GM06990 (cell line): ENCODE measurements at regions not wholly inside any gene's neighbourhood (a gene's known extent, or its start where the extent isn't known, plus 50 kb on each side); places are given as distances from the start of the nearest gene placed in this dataset.
"Not testable (repeated sequence)": the region's sequence is repeated elsewhere in the genome, so short reads cannot be mapped to it uniquely, and the experiment has no call there.

ENCODE experiments used
- DNase-seq: peaks from one replicate; pipeline ENCODE4 v3.0.0-alpha.2; 2011; ENCODE audit not compliant: insufficient read length; ENCODE audit errors: extremely low read depth
- H3K27me3 ChIP-seq: replicated peaks from 2 replicates; pipeline ENCODE4 v1.6.0; 2011; ENCODE audit warnings: low read length; ENCODE audit not compliant: control insufficient read depth, insufficient read depth
- H3K36me3 ChIP-seq: 2 replicates; pipeline ENCODE4 v1.5.1; 2011; ENCODE audit warnings: low read length; ENCODE audit not compliant: control insufficient read depth, insufficient read depth
- H3K4me3 ChIP-seq: replicated peaks from 2 replicates; pipeline ENCODE4 v1.5.1; 2011; ENCODE audit warnings: low read depth, mild to moderate bottlenecking, control low read depth, low read length
- CTCF ChIP-seq: IDR thresholded peaks from 2 replicates; pipeline ENCODE4 v1.5.1; 2011; ENCODE audit warnings: low read length, control low read depth, mild to moderate bottlenecking, inconsistent platforms; ENCODE audit not compliant: insufficient read depth, poor library complexity, severe bottlenecking

DNA sequence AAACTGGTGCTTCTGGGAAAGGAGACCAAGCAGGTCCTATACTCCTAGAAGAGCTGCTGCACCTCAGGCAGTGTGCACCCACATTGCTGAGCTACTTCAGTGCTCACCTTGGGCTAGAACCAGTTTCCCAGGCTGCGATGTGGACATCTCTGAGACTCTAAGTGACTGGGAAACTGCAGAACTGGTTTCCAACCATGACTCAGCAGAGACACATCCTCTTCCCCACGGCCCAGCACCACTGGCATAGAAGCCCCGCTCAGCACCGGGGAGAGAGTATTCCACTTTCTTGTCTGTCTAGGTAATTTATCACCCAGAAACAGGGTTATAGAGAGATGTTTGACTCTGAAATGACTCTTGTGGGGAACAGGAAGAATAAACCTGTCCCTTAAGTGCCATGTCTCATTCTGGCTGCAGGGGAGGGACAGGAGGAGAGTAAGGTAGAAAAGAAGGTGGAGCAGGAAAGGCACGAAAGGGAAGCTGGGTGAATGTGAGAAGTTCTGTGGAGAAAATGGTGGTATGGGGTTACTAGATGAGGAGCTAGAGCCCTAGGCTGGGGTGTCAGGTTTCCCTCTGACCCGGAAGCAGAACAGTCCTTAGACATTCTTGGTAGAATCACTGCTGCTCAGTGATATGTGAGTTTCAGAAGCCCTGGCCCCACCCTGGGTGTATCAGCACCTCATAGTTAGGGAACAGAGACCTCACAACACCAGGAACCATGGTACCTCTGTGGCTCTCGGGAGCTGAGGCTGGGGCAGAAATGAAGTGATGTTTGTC, 340.4 kb upstream of the NCAM1 start:
- no peak for DNase-seq
- no peak overlapping the region for H3K4me3 ChIP-seq
- H3K27me3 ChIP-seq = no peaks in the 10 kb centered on the region
- H3K36me3 ChIP-seq = no peaks in the 10 kb centered on the region
- no peak for TF ChIP-seq CTCF

GRCh38 chr11:112623057-112623456, 338.2 kb upstream of the NCAM1 start:
- Histone ChIP-seq H3K27me3 (no peaks in the 10 kb centered on the region), H3K4me3 (no peak overlapping the region), H3K36me3 (no peaks in the 10 kb centered on the region)
- no peak for TF ChIP-seq CTCF
- no peak for DNase-seq

GRCh38 chr11:112624431-112624830, 336.8 kb upstream of the NCAM1 start:
- H3K36me3 ChIP-seq = no peaks in the 10 kb centered on the region
- TF ChIP-seq CTCF = no peak
- no peaks in the 10 kb centered on the region for H3K27me3 ChIP-seq
- H3K4me3 ChIP-seq = no peak overlapping the region
- DNase-seq = no peak

DNA sequence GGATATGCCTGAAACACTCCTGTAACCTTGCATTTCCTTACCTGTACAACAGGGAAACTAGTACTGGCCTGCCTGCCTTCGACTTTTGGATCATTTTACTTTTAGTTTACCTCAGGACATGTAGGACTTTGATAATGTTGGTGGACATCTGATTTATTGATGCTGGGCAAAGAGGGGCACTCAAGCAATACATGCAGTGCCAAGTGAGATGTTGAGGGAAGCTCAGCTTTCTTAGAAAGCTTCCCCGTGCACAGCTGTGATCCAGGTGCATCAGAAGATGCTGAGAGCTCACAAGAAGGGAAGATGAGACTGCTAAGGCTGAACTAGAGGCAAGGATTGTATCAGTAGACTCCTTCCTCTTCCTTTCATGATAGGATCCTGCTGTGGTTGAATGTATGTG, 336.2 kb upstream of the NCAM1 start:
- DNase-seq, H3K36me3 ChIP-seq, H3K4me3 ChIP-seq, H3K27me3 ChIP-seq: not testable (repeated sequence)

DNA sequence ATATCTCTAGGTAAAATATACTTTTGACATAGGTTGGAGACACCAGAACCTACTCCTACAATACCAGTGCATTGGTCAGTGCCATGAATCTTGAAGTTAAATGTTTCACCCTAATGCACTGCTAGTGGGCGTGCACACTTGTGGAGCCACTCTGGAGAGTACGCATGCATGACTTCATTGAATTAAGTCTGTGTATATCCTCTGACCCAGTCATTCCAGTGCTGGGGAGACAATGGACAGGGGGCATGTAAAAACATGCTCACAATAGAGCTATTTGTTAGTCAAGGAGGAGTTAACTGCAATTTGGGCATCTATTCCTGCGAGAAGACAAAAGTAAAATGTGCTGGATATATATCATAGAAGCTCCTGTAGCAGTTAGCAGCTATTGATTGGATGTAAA, 335.4 kb upstream of the NCAM1 start:
- no peaks in the 10 kb centered on the region for H3K27me3 ChIP-seq
- TF ChIP-seq CTCF = no peak
- no peaks in the 10 kb centered on the region for H3K36me3 ChIP-seq
- H3K4me3 ChIP-seq = no peak overlapping the region
- no peak for DNase-seq

GRCh38 chr11:112626731-112627130, 334.5 kb upstream of the NCAM1 start:
- no peak for DNase-seq
- H3K27me3 ChIP-seq = no peaks in the 10 kb centered on the region
- H3K4me3 ChIP-seq = no peak overlapping the region
- TF ChIP-seq CTCF = no peak
- no peaks in the 10 kb centered on the region for H3K36me3 ChIP-seq
